ENCODE measurements at regions not wholly inside any gene's neighbourhood (a gene's known extent, or its start where the extent isn't known, plus 50 kb on each side); places are given as distances from the start of the nearest gene placed in this dataset.
"Not testable (repeated sequence)": the region's sequence is repeated elsewhere in the genome, so short reads cannot be mapped to it uniquely, and the experiment has no call there.

- no peak for DNase-seq (ENCODE audit: low spot score)
- no peak for ATAC-seq (ENCODE audit: low read depth)
Observed at GRCh38 chr5:163889369-163889768, 383.9 kb downstream of the MAT2B start.

GRCh38 chr5:163890261-163890660, 384.8 kb downstream of the MAT2B start:
- Histone ChIP-seq H3K27me3 (ENCODE audit: insufficient read depth, poor library complexity, severe bottlenecking) (no peaks in the 10 kb centered on the region), H3K4me3 (ENCODE audit: severe bottlenecking) (no peak overlapping the region), H3K4me1 (ENCODE audit: insufficient read depth, poor library complexity, severe bottlenecking) (peaks cover 24% of the 10 kb centered on the region), H3K27ac (ENCODE audit: poor library complexity, severe bottlenecking) (no peak overlapping the region), H3K9me3 (ENCODE audit: severe bottlenecking) (no peaks in the 10 kb centered on the region), H3K36me3 (ENCODE audit: low read depth) (no peaks in the 10 kb centered on the region)
- ATAC-seq (ENCODE audit: low read depth) (no peak), DNase-seq (ENCODE audit: low spot score) (no peak)
- TF ChIP-seq, protein P1, sequence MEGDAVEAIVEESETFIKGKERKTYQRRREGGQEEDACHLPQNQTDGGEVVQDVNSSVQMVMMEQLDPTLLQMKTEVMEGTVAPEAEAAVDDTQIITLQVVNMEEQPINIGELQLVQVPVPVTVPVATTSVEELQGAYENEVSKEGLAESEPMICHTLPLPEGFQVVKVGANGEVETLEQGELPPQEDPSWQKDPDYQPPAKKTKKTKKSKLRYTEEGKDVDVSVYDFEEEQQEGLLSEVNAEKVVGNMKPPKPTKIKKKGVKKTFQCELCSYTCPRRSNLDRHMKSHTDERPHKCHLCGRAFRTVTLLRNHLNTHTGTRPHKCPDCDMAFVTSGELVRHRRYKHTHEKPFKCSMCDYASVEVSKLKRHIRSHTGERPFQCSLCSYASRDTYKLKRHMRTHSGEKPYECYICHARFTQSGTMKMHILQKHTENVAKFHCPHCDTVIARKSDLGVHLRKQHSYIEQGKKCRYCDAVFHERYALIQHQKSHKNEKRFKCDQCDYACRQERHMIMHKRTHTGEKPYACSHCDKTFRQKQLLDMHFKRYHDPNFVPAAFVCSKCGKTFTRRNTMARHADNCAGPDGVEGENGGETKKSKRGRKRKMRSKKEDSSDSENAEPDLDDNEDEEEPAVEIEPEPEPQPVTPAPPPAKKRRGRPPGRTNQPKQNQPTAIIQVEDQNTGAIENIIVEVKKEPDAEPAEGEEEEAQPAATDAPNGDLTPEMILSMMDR (IDR thresholded peaks at IDR 0.05; ENCODE audit: poor library complexity, severe bottlenecking): no peak

More at GRCh38 chr5:163889369-163889768, 383.9 kb downstream of the MAT2B start:
- no peak overlapping the region for H3K4me3 ChIP-seq (ENCODE audit: severe bottlenecking)
- peaks cover 15% of the 10 kb centered on the region for H3K4me1 ChIP-seq (ENCODE audit: insufficient read depth, poor library complexity, severe bottlenecking)
- H3K36me3 ChIP-seq (ENCODE audit: low read depth): no peaks in the 10 kb centered on the region
- TF ChIP-seq, protein P1 (IDR thresholded peaks at IDR 0.05; ENCODE audit: poor library complexity, severe bottlenecking): no peak
- no peaks in the 10 kb centered on the region for H3K27me3 ChIP-seq (ENCODE audit: insufficient read depth, poor library complexity, severe bottlenecking)
- H3K27ac ChIP-seq (ENCODE audit: poor library complexity, severe bottlenecking): no peak overlapping the region
- H3K9me3 ChIP-seq (ENCODE audit: severe bottlenecking): no peaks in the 10 kb centered on the region

- DNase-seq (ENCODE audit: low spot score) (no peak), ATAC-seq (ENCODE audit: low read depth) (peak; percentile 63)
- H3K9me3 ChIP-seq (ENCODE audit: severe bottlenecking): no peaks in the 10 kb centered on the region
- H3K4me3 ChIP-seq (ENCODE audit: severe bottlenecking): no peak overlapping the region
- peaks cover 24% of the 10 kb centered on the region for H3K4me1 ChIP-seq (ENCODE audit: insufficient read depth, poor library complexity, severe bottlenecking)
- H3K27me3 ChIP-seq (ENCODE audit: insufficient read depth, poor library complexity, severe bottlenecking): no peaks in the 10 kb centered on the region
- H3K36me3 ChIP-seq (ENCODE audit: low read depth): no peaks in the 10 kb centered on the region
- TF ChIP-seq, protein P1 (IDR thresholded peaks at IDR 0.05; ENCODE audit: poor library complexity, severe bottlenecking): no peak
- peak overlapping the region; percentile 35 for H3K27ac ChIP-seq (ENCODE audit: poor library complexity, severe bottlenecking)
Observed at GRCh38 chr5:163893281-163893680, 387.9 kb downstream of the MAT2B start.

DNA sequence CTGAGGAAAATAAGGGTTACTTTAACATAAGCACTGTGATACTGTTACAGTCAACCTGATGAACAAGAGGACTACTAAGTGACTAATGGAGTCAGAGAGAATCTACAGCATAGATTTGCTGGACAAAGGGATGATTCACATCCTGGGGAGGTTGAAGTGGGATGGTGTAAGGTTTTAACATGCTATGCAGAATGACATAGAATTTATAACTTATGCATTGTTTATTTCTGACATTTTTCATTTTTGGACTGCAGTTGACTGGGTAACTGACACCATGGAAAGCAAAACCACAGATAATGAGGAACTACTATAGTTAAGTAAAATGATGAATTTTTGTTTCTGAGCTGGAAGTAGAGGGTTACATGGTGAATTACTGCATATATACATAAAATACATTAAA, 389.2 kb downstream of the MAT2B start:
- Histone ChIP-seq H3K9me3 (ENCODE audit: severe bottlenecking) (no peaks in the 10 kb centered on the region), H3K4me3 (ENCODE audit: severe bottlenecking) (no peak overlapping the region), H3K27ac (ENCODE audit: poor library complexity, severe bottlenecking) (peak overlapping the region; percentile 35), H3K36me3 (ENCODE audit: low read depth) (no peaks in the 10 kb centered on the region), H3K27me3 (ENCODE audit: insufficient read depth, poor library complexity, severe bottlenecking) (no peaks in the 10 kb centered on the region), H3K4me1 (ENCODE audit: insufficient read depth, poor library complexity, severe bottlenecking) (peaks cover 24% of the 10 kb centered on the region)
- ATAC-seq (ENCODE audit: low read depth): peak; percentile 100
- no peak for DNase-seq (ENCODE audit: low spot score)
- TF ChIP-seq, protein P1 (IDR thresholded peaks at IDR 0.05; ENCODE audit: poor library complexity, severe bottlenecking): no peak

DNA sequence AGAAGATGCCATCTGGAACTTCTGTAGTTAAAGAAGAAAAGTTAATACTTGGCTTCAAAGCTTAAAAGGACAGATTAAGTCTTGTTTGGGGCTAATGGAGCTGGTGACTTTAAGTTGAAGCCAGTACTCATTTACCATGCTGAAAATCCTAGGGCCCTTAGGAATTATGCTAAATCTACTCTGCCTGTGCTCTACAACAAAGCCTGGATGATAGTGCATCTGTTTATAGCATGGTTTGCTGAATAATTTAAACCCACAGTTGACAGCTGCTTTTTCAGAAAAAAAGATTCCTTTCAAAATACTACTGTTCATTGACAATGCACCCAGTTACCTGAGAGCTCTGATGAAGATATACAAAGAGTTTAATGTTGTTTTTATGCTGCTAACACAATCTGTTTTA, 393.5 kb downstream of the MAT2B start:
- ATAC-seq (ENCODE audit: low read depth) (no peak), DNase-seq (ENCODE audit: low spot score) (no peak)
- H3K27ac ChIP-seq (ENCODE audit: poor library complexity, severe bottlenecking): no peak overlapping the region
- no peak overlapping the region for H3K4me3 ChIP-seq (ENCODE audit: severe bottlenecking)
- H3K36me3 ChIP-seq (ENCODE audit: low read depth): no peaks in the 10 kb centered on the region
- peaks cover 13% of the 10 kb centered on the region for H3K4me1 ChIP-seq (ENCODE audit: insufficient read depth, poor library complexity, severe bottlenecking)
- TF ChIP-seq, protein P1 (IDR thresholded peaks at IDR 0.05; ENCODE audit: poor library complexity, severe bottlenecking): no peak
- H3K9me3 ChIP-seq (ENCODE audit: severe bottlenecking): peaks cover 3% of the 10 kb centered on the region
- H3K27me3 ChIP-seq (ENCODE audit: insufficient read depth, poor library complexity, severe bottlenecking): no peaks in the 10 kb centered on the region

DNA sequence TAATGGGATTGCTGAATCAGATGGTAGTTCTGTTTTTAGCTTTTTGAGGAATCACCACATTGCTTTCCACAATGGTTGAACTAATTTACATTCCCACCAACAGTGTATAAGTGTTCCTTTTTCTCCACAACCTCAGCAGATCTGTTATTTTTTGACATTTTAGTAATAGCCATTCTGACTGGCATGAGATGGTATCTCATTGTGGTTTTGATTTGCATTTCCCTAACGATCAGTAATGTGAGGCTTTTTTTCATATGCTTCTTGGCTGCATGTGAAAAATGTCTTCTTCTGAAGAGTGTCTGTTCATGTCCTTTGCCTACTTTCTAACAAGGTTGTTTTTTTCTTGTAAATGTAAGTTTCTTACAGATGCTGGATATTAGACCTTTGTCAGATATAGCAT, 402.4 kb downstream of the MAT2B start:
- DNase-seq (ENCODE audit: low spot score); H3K9me3 ChIP-seq (ENCODE audit: severe bottlenecking); ATAC-seq (ENCODE audit: low read depth); H3K4me3 ChIP-seq (ENCODE audit: severe bottlenecking); H3K4me1 ChIP-seq (ENCODE audit: insufficient read depth, poor library complexity, severe bottlenecking); H3K36me3 ChIP-seq (ENCODE audit: low read depth); H3K27ac ChIP-seq (ENCODE audit: poor library complexity, severe bottlenecking); H3K27me3 ChIP-seq (ENCODE audit: insufficient read depth, poor library complexity, severe bottlenecking): not testable (repeated sequence)
